GM23248 (cell line): ENCODE measurements at regions not wholly inside any gene's neighbourhood (a gene's known extent, or its start where the extent isn't known, plus 50 kb on each side); places are given as distances from the start of the nearest gene placed in this dataset.

ENCODE experiments used
- EZH2 ChIP-seq: fragments of 200-600 bp; sonication (generic); IDR thresholded peaks from 2 replicates; pipeline ENCODE4 v1.6.1; 2018; ENCODE audit warnings: antibody characterized with exemption, mild to moderate bottlenecking; ENCODE audit not compliant: insufficient read depth, poor library complexity, severe bottlenecking
- EZH2phosphoT487 ChIP-seq: fragments of 200-600 bp; sonication (generic); IDR thresholded peaks from 2 replicates; pipeline ENCODE4 v1.6.1; 2018; ENCODE audit warnings: antibody characterized with exemption, moderate library complexity, mild to moderate bottlenecking, low read depth; ENCODE audit not compliant: insufficient read depth

DNA sequence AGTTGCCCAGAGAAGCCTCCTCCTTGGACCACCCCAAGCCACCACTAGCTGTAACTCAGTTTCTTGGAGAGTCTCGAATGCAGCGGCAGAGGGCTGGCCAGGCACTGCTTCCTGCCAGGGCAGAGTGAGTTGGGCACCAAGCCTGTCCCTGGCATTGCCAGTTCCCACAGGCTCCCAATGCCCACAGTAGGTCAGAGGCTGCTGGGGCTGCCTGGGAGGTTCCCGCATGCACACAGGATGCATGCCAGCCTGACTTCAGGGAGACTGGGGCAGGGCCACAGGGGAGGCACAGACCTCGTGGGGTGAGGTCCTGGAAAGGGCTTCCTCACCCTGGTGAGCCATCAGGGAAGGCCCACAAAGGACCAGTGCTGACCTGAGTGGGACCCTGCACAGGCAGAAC is 152.8 kb downstream of the ZNF248 start:
- no peak for TF ChIP-seq EZH2
- TF ChIP-seq EZH2phosphoT487: no peak
